ENCODE measurements at regions not wholly inside any gene's neighbourhood (a gene's known extent, or its start where the extent isn't known, plus 50 kb on each side); places are given as distances from the start of the nearest gene placed in this dataset.

- no peak for TF ChIP-seq ZBED1 (IDR thresholded peaks at IDR 0.05; ENCODE audit: borderline replicate concordance)
- no peak for TF ChIP-seq RAD21 (IDR thresholded peaks at IDR 0.05; ENCODE audit: insufficient read depth, low read depth, low read length)
- no peak for TF ChIP-seq CEBPB (IDR thresholded peaks at IDR 0.05; ENCODE audit: borderline replicate concordance in 1 of 2, low read depth in 2 of 2, low read length in 2 of 2)
- TF ChIP-seq NFIC (IDR thresholded peaks at IDR 0.05; ENCODE audit: low read depth, low read length) = no peak
- no peak for TF ChIP-seq RFX5 (IDR thresholded peaks at IDR 0.05; ENCODE audit: low read depth, low read length)
- no peak for TF ChIP-seq SIN3A (IDR thresholded peaks at IDR 0.05; ENCODE audit: low read depth, low read length)
- no peak for TF ChIP-seq ZNF592 (IDR thresholded peaks at IDR 0.05)
- H2AFZ ChIP-seq (ENCODE audit: control insufficient read depth, low read depth, low read length) = no peak overlapping the region
- WGBS (ENCODE audit: insufficient coverage, insufficient replicate concordance, low lambda C conversion rate, missing lambda C conversion rate) = 81% methylated on average over 3 of the region's 3 CpGs
- no peak overlapping the region for H3K4me2 ChIP-seq (ENCODE audit: control insufficient read depth, insufficient read depth)
- H3K27ac ChIP-seq (ENCODE audit: control insufficient read depth, insufficient read depth) = no peak overlapping the region
- in situ Hi-C loops (cut with MboI) = no loop called here
- no peaks in the 10 kb centered on the region for H4K20me1 ChIP-seq (ENCODE audit: control insufficient read depth, insufficient read depth)
- RAD21 ChIA-PET (ENCODE audit: unreplicated experiment) = no interaction called here
- BruUV-seq (replicated peaks) = no TSS peak
- H3K4me1 ChIP-seq (ENCODE audit: control insufficient read depth, insufficient read depth, low read length) = no peaks in the 10 kb centered on the region
- H3K4me3 ChIP-seq = no peak overlapping the region
- POLR2A ChIA-PET = no interaction called here
- no peaks in the 10 kb centered on the region for H3K27me3 ChIP-seq (replicated peaks in 1 of 2; ENCODE audit: control insufficient read depth in 2 of 2, insufficient read depth in 2 of 2, low read length in 1 of 2)
- no peak for DNase-seq (ENCODE audit: low read depth, low spot score)
- no peak for FAIRE-seq
- CTCF ChIA-PET = no interaction called here
- H3K9ac ChIP-seq (ENCODE audit: control insufficient read depth, insufficient read depth, low read length) = no peak overlapping the region
- intact Hi-C loops (cut with micrococcal nuclease; ENCODE audit: unreplicated experiment) = no loop called here
- H3K36me3 ChIP-seq (ENCODE audit: control insufficient read depth in 2 of 2, insufficient read depth in 2 of 2, low read length in 1 of 2) = no peaks in the 10 kb centered on the region
- H3K79me2 ChIP-seq (ENCODE audit: control insufficient read depth, insufficient read depth, low read length) = no peaks in the 10 kb centered on the region
- SMC1A ChIA-PET (ENCODE audit: uncharacterized antibody, unreplicated experiment) = no interaction called here
- ATAC-seq = no peak
- H3K9me3 ChIP-seq (replicated peaks; ENCODE audit: control insufficient read depth, insufficient read depth, low read length) = no peaks in the 10 kb centered on the region
Observed at GRCh38 chr12:23415180-23415579, 534.3 kb downstream of the SOX5 start.
